Bronchial epithelial cell (primary cell): ENCODE measurements at regions not wholly inside any gene's neighbourhood (a gene's known extent, or its start where the extent isn't known, plus 50 kb on each side); places are given as distances from the start of the nearest gene placed in this dataset.
"Not testable (repeated sequence)": the region's sequence is repeated elsewhere in the genome, so short reads cannot be mapped to it uniquely, and the experiment has no call there.

Experiments
- DNase-seq: peaks from one replicate; pipeline ENCODE4 v3.0.0-alpha.2; 2010; ENCODE audit warnings: low read depth
- FAIRE-seq: peaks from 2 replicates; lab custom pipeline; 2011; peaks lifted over from hg19 to GRCh38; lab: Jason Lieb, UNC
- H3K27me3 ChIP-seq: 2 replicates; pipeline ENCODE4 v1.5.1; 2011; ENCODE audit warnings: low read length; ENCODE audit not compliant: control insufficient read depth, insufficient read depth
- H3K36me3 ChIP-seq: 2 replicates; pipeline ENCODE4 v1.5.1; 2011; ENCODE audit warnings: low read length; ENCODE audit not compliant: control insufficient read depth, insufficient read depth
- H3K4me3 ChIP-seq: 2 replicates; pipeline ENCODE4 v1.5.1; 2011; ENCODE audit warnings: mild to moderate bottlenecking, low read depth, low read length, control low read depth
- CTCF ChIP-seq: IDR thresholded peaks from 2 replicates; pipeline ENCODE4 v1.5.1; 2011; ENCODE audit warnings: mild to moderate bottlenecking, moderate library complexity, low read length, control low read depth, inconsistent platforms; ENCODE audit not compliant: insufficient read depth, severe bottlenecking

DNA sequence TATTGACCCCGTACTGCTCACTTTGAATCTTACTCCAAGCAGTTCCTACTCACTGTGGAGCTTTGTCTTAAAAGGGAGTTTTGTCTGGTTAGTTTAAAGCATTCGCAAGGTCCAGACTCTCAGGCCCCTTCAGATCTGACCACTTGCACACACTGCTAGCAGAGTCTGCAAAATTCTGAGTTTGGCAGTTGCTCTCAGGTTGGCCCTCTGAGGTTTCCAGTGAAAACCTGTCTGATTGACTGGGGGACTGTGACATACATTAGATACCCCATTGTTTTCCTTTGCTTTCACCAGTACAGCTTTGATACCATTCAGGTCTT is 149.2 kb downstream of the XPNPEP1 start:
- Histone ChIP-seq H3K36me3 (no peaks in the 10 kb centered on the region), H3K4me3 (no peak overlapping the region), H3K27me3 (no peaks in the 10 kb centered on the region)
- DNase-seq: no peak
- no peak for TF ChIP-seq CTCF
- FAIRE-seq: no peak

- H3K4me3 ChIP-seq: no peak overlapping the region
- H3K36me3 ChIP-seq: no peaks in the 10 kb centered on the region
- DNase-seq: peak; percentile 37
- peak; percentile 45 for TF ChIP-seq CTCF
- no peaks in the 10 kb centered on the region for H3K27me3 ChIP-seq
- FAIRE-seq: no peak
These were observed 149.8 kb downstream of the XPNPEP1 start for GRCh38 chr10:109773288-109774120.

- H3K4me3 ChIP-seq: no peak overlapping the region
- DNase-seq (no peak), FAIRE-seq (no peak)
- no peaks in the 10 kb centered on the region for H3K27me3 ChIP-seq
- no peaks in the 10 kb centered on the region for H3K36me3 ChIP-seq
- TF ChIP-seq CTCF: no peak
These were observed 152.6 kb downstream of the XPNPEP1 start for GRCh38 chr10:109770663-109771062.

DNA sequence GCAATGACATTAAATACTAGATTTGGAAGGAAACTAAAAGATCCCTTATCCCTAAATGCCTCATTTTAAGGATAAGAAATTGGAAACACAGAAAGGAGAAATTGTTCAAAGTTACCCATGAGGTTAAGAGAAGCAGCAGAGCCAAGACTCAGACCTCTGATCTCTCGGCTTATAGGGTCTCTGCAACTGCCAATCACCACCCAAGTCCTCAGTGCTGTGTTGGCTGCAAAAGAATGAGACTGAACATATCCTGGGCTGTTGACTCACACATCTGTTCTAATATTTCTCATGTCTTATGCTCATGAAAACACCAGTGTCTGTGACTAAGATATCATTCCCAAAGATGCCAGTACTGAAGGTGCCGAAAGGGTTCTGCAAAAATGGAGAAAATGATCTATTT is 153.3 kb downstream of the XPNPEP1 start:
- TF ChIP-seq CTCF: no peak
- FAIRE-seq (no peak), DNase-seq (no peak)
- no peaks in the 10 kb centered on the region for H3K27me3 ChIP-seq
- H3K36me3 ChIP-seq: no peaks in the 10 kb centered on the region
- no peak overlapping the region for H3K4me3 ChIP-seq

DNA sequence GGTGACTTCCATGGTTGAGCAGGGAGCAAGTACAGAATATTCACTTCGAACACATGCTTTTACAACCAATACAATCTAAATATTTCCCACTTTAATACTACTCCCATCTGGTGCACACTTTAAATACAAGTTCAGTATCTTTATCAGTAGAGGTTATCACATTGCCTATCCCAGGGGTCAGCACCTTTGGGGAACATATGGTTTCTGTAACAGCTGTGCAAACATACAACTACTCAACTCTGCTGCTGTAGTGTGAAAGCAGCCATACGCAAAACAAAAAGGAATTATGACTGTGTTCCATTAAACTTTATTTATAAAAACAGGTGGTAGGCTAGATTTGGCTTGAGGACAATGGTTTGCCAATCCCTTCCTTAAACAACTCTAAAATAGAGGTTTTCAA is 157.5 kb downstream of the XPNPEP1 start:
- no peaks in the 10 kb centered on the region for H3K36me3 ChIP-seq
- DNase-seq: no peak
- H3K4me3 ChIP-seq: no peak overlapping the region
- no peak for FAIRE-seq
- no peak for TF ChIP-seq CTCF
- H3K27me3 ChIP-seq: no peaks in the 10 kb centered on the region

- Histone ChIP-seq H3K27me3 (no peaks in the 10 kb centered on the region), H3K36me3 (no peaks in the 10 kb centered on the region), H3K4me3 (no peak overlapping the region)
- TF ChIP-seq CTCF: no peak
- FAIRE-seq (no peak), DNase-seq (no peak)
These were observed 160.8 kb downstream of the XPNPEP1 start for GRCh38 chr10:109762555-109762954.

DNA sequence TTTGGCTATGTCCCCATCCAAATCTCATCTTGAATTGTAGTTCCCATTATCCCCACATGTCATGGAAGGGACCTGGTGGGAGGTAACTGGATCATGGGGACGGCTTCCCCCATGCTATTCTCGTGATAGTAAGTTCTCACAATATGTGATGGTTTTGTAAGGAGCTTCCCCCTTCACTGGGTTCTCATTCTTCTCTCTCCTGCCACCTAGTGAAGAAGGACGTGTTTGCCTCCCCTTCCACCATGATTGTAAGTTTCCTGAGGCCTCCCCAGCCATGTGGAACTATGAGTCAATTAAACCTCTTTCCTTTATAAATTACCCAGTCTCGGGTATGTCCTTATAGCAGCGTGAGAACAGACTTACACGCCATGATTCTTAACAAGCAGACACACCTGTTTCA is 165.6 kb downstream of the XPNPEP1 start:
- not testable (repeated sequence) for H3K36me3 ChIP-seq, H3K4me3 ChIP-seq, H3K27me3 ChIP-seq, FAIRE-seq
- DNase-seq: peak; percentile 10
